ENCODE measurements at regions not wholly inside any gene's neighbourhood (a gene's known extent, or its start where the extent isn't known, plus 50 kb on each side); places are given as distances from the start of the nearest gene placed in this dataset.

GRCh38 chr12:41932470-41932991 is 212.1 kb downstream of the GXYLT1 start:
- WGBS = 1% methylated on average over 35 of the region's 35 CpGs
- peak overlapping the region; percentile 48 to 80 for H3K4me3 ChIP-seq (ENCODE audit: insufficient read depth in 1 of 2, low read depth in 1 of 2, low read length in 2 of 2)
- H3K18ac ChIP-seq (ENCODE audit: low read depth in 1 of 2, low read length in 2 of 2) = peak overlapping the region; percentile 64 to 91
- H3K14ac ChIP-seq (ENCODE audit: low read length in 2 of 2) = peak overlapping the region in 1 of 2 experiments; percentile 44
- H2BK120ac ChIP-seq (ENCODE audit: low read depth, low read length) = peak overlapping the region; percentile 42
- H3K4ac ChIP-seq (ENCODE audit: low read depth in 1 of 2, low read length in 2 of 2) = peak overlapping the region; percentile 60 to 65
- peak overlapping the region; percentile 81 for H3K9ac ChIP-seq (ENCODE audit: low read length)
- H3K4me1 ChIP-seq (ENCODE audit: control insufficient read depth, insufficient read depth, low read depth, low read length) = peaks cover 5% of the 10 kb centered on the region
- peak overlapping the region in 1 of 2 experiments; percentile 21 for H2BK12ac ChIP-seq (ENCODE audit: low read length in 2 of 2)
- no peak overlapping the region for H2BK5ac ChIP-seq (ENCODE audit: low read depth, low read length, poor library complexity, severe bottlenecking)
- no peaks in the 10 kb centered on the region for H3K79me1 ChIP-seq (replicated peaks; ENCODE audit: low read length, poor library complexity, severe bottlenecking)
- peak; percentile 23 for DNase-seq
- peak overlapping the region; percentile 95 for H3K4me2 ChIP-seq (ENCODE audit: low read length, poor library complexity, severe bottlenecking)
- peak overlapping the region; percentile 91 for H4K91ac ChIP-seq (ENCODE audit: low read length)
- H3K27me3 ChIP-seq (ENCODE audit: control insufficient read depth in 1 of 2, insufficient read depth in 1 of 2, low read length in 2 of 2) = no peaks in the 10 kb centered on the region
- H2AK5ac ChIP-seq (ENCODE audit: low read length, severe bottlenecking) = no peak overlapping the region
- peak overlapping the region; percentile 20 to 66 for H3K23ac ChIP-seq (ENCODE audit: low read length in 2 of 2)
- peak overlapping the region; percentile 80 for H2BK15ac ChIP-seq (ENCODE audit: low read depth, poor library complexity, severe bottlenecking)
- peak overlapping the region; percentile 83 for H2AFZ ChIP-seq (ENCODE audit: low read depth, low read length)
- no peak overlapping the region for H3K27ac ChIP-seq (ENCODE audit: low read length, poor library complexity, severe bottlenecking)
- no peaks in the 10 kb centered on the region for H3K9me3 ChIP-seq (ENCODE audit: control insufficient read depth, low read length)
- no peaks in the 10 kb centered on the region for H3K36me3 ChIP-seq (ENCODE audit: control insufficient read depth in 1 of 2, insufficient read depth in 2 of 2, low read depth in 1 of 2, low read length in 2 of 2)
- H4K8ac ChIP-seq (ENCODE audit: low read length) = peak overlapping the region; percentile 66

GRCh38 chr12:41930866-41931437 is 213.7 kb downstream of the GXYLT1 start:
- Histone ChIP-seq H4K91ac (ENCODE audit: low read length) (no peak overlapping the region), H3K9me3 (ENCODE audit: control insufficient read depth, low read length) (no peaks in the 10 kb centered on the region), H2BK5ac (ENCODE audit: low read depth, low read length, poor library complexity, severe bottlenecking) (no peak overlapping the region), H3K27ac (ENCODE audit: low read length, poor library complexity, severe bottlenecking) (no peak overlapping the region), H3K9ac (ENCODE audit: low read length) (peak overlapping the region; percentile 62), H3K79me1 (replicated peaks; ENCODE audit: low read length, poor library complexity, severe bottlenecking) (no peaks in the 10 kb centered on the region), H3K18ac (ENCODE audit: low read depth in 1 of 2, low read length in 2 of 2) (no peak overlapping the region), H2AK5ac (ENCODE audit: low read length, severe bottlenecking) (no peak overlapping the region), H3K23ac (ENCODE audit: low read length in 2 of 2) (no peak overlapping the region), H2BK120ac (ENCODE audit: low read depth, low read length) (no peak overlapping the region), H3K27me3 (ENCODE audit: control insufficient read depth in 1 of 2, insufficient read depth in 1 of 2, low read length in 2 of 2) (no peaks in the 10 kb centered on the region), H3K4me3 (ENCODE audit: insufficient read depth in 1 of 2, low read depth in 1 of 2, low read length in 2 of 2) (peak overlapping the region in 1 of 2 experiments; percentile 68), H3K4me1 (ENCODE audit: control insufficient read depth, insufficient read depth, low read depth, low read length) (peaks cover 5% of the 10 kb centered on the region), H3K14ac (ENCODE audit: low read length in 2 of 2) (no peak overlapping the region), H2BK15ac (ENCODE audit: low read depth, poor library complexity, severe bottlenecking) (no peak overlapping the region), H3K4me2 (ENCODE audit: low read length, poor library complexity, severe bottlenecking) (no peak overlapping the region), H4K8ac (ENCODE audit: low read length) (no peak overlapping the region), H3K4ac (ENCODE audit: low read depth in 1 of 2, low read length in 2 of 2) (no peak overlapping the region), H3K36me3 (ENCODE audit: control insufficient read depth in 1 of 2, insufficient read depth in 2 of 2, low read depth in 1 of 2, low read length in 2 of 2) (no peaks in the 10 kb centered on the region), H2BK12ac (ENCODE audit: low read length in 2 of 2) (no peak overlapping the region), H2AFZ (ENCODE audit: low read depth, low read length) (no peak overlapping the region)
- DNase-seq = peak; percentile 8
- WGBS = 91% methylated on average over 7 of the region's 7 CpGs

GRCh38 chr12:41924111-41924510 is 220.6 kb downstream of the GXYLT1 start:
- Histone ChIP-seq H3K14ac (ENCODE audit: low read length in 2 of 2) (no peak overlapping the region), H4K8ac (ENCODE audit: low read length) (no peak overlapping the region), H3K18ac (ENCODE audit: low read depth in 1 of 2, low read length in 2 of 2) (no peak overlapping the region), H3K4me1 (ENCODE audit: control insufficient read depth, insufficient read depth, low read depth, low read length) (no peaks in the 10 kb centered on the region), H3K79me1 (replicated peaks; ENCODE audit: low read length, poor library complexity, severe bottlenecking) (no peaks in the 10 kb centered on the region), H3K27ac (ENCODE audit: low read length, poor library complexity, severe bottlenecking) (no peak overlapping the region), H2BK5ac (ENCODE audit: low read depth, low read length, poor library complexity, severe bottlenecking) (no peak overlapping the region), H2AK5ac (ENCODE audit: low read length, severe bottlenecking) (no peak overlapping the region), H2BK15ac (ENCODE audit: low read depth, poor library complexity, severe bottlenecking) (no peak overlapping the region), H2BK120ac (ENCODE audit: low read depth, low read length) (no peak overlapping the region), H3K27me3 (ENCODE audit: control insufficient read depth in 1 of 2, insufficient read depth in 1 of 2, low read length in 2 of 2) (no peaks in the 10 kb centered on the region), H3K9me3 (ENCODE audit: control insufficient read depth, low read length) (no peaks in the 10 kb centered on the region), H2BK12ac (ENCODE audit: low read length in 2 of 2) (no peak overlapping the region), H3K4ac (ENCODE audit: low read depth in 1 of 2, low read length in 2 of 2) (no peak overlapping the region), H3K9ac (ENCODE audit: low read length) (no peak overlapping the region), H2AFZ (ENCODE audit: low read depth, low read length) (no peak overlapping the region), H3K4me2 (ENCODE audit: low read length, poor library complexity, severe bottlenecking) (no peak overlapping the region), H3K23ac (ENCODE audit: low read length in 2 of 2) (no peak overlapping the region), H3K4me3 (ENCODE audit: insufficient read depth in 1 of 2, low read depth in 1 of 2, low read length in 2 of 2) (no peak overlapping the region), H4K91ac (ENCODE audit: low read length) (no peak overlapping the region), H3K36me3 (ENCODE audit: control insufficient read depth in 1 of 2, insufficient read depth in 2 of 2, low read depth in 1 of 2, low read length in 2 of 2) (no peaks in the 10 kb centered on the region)
- 70% methylated on average over 2 of the region's 2 CpGs for WGBS
- no peak for DNase-seq

GRCh38 chr12:41923351-41923750 is 221.3 kb downstream of the GXYLT1 start:
- Histone ChIP-seq H4K8ac (ENCODE audit: low read length) (no peak overlapping the region), H2BK5ac (ENCODE audit: low read depth, low read length, poor library complexity, severe bottlenecking) (no peak overlapping the region), H3K4ac (ENCODE audit: low read depth in 1 of 2, low read length in 2 of 2) (no peak overlapping the region), H3K9me3 (ENCODE audit: control insufficient read depth, low read length) (no peaks in the 10 kb centered on the region), H3K4me3 (ENCODE audit: insufficient read depth in 1 of 2, low read depth in 1 of 2, low read length in 2 of 2) (no peak overlapping the region), H3K27me3 (ENCODE audit: control insufficient read depth in 1 of 2, insufficient read depth in 1 of 2, low read length in 2 of 2) (no peaks in the 10 kb centered on the region), H4K91ac (ENCODE audit: low read length) (no peak overlapping the region), H3K36me3 (ENCODE audit: control insufficient read depth in 1 of 2, insufficient read depth in 2 of 2, low read depth in 1 of 2, low read length in 2 of 2) (no peaks in the 10 kb centered on the region), H3K14ac (ENCODE audit: low read length in 2 of 2) (no peak overlapping the region), H2AFZ (ENCODE audit: low read depth, low read length) (no peak overlapping the region), H2AK5ac (ENCODE audit: low read length, severe bottlenecking) (no peak overlapping the region), H2BK15ac (ENCODE audit: low read depth, poor library complexity, severe bottlenecking) (no peak overlapping the region), H3K18ac (ENCODE audit: low read depth in 1 of 2, low read length in 2 of 2) (no peak overlapping the region), H3K9ac (ENCODE audit: low read length) (no peak overlapping the region), H3K23ac (ENCODE audit: low read length in 2 of 2) (no peak overlapping the region), H3K79me1 (replicated peaks; ENCODE audit: low read length, poor library complexity, severe bottlenecking) (no peaks in the 10 kb centered on the region), H3K4me1 (ENCODE audit: control insufficient read depth, insufficient read depth, low read depth, low read length) (no peaks in the 10 kb centered on the region), H3K27ac (ENCODE audit: low read length, poor library complexity, severe bottlenecking) (no peak overlapping the region), H2BK120ac (ENCODE audit: low read depth, low read length) (no peak overlapping the region), H2BK12ac (ENCODE audit: low read length in 2 of 2) (no peak overlapping the region), H3K4me2 (ENCODE audit: low read length, poor library complexity, severe bottlenecking) (no peak overlapping the region)
- 100% methylated on average over 1 of the region's 2 CpGs for WGBS
- DNase-seq = no peak

Data from mesenchymal stem cell (in vitro differentiated cells and primary cell).